NCI-H774 (cell line): ENCODE measurements at regions not wholly inside any gene's neighbourhood (a gene's known extent, or its start where the extent isn't known, plus 50 kb on each side); places are given as distances from the start of the nearest gene placed in this dataset.

Source experiments
- DNase-seq: peaks from one replicate; lab custom pipeline; 2025; lab: John Stamatoyannopoulos, UW

GRCh38 chr11:70521475-70522308 is 123.4 kb downstream of the CTTN start:
- DNase-seq: no peak

- no peak for DNase-seq
Observed at GRCh38 chr11:70522309-70522592, 123.9 kb downstream of the CTTN start.

GRCh38 chr11:70522593-70523311 is 124.4 kb downstream of the CTTN start:
- DNase-seq: peak; percentile 64

DNA sequence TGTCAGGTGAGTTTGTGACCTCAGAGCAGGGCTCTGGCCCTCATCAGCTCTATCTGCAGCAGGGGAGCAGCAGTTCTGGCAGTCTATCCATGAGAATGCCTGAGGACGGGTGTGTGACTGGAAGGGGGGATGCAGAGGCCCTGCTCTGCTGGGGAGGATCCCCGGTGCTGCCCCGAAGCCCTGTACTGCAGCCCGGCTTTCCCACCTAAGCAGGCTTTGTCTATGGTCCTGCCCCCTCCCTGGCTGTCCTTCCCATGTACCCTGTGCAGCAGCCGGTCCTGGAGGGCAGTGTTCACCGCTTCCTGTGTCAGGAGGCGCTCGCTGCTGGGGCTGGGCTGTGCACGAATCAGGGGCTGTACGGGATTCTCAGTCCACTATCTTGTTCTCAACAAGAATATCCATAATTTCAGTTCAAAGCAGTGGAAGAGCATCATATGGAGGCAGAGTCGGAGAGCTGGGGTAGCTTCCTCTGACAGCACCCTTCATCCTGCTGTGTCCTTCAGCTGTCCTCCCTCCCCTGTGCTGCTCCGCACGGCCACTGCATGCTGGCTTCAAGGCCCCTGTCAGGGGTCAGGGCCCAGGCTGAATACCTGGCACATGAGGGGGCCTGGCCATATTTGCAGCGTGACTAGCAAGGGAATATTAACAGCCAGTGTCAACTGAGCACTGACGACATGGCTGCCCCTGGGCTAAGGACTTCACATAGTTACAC is 125.2 kb downstream of the CTTN start:
- no peak for DNase-seq

- no peak for DNase-seq
Observed at GRCh38 chr11:70524096-70524922, 126.0 kb downstream of the CTTN start.

- no peak for DNase-seq
Observed at GRCh38 chr11:70525006-70525405, 126.7 kb downstream of the CTTN start.

DNA sequence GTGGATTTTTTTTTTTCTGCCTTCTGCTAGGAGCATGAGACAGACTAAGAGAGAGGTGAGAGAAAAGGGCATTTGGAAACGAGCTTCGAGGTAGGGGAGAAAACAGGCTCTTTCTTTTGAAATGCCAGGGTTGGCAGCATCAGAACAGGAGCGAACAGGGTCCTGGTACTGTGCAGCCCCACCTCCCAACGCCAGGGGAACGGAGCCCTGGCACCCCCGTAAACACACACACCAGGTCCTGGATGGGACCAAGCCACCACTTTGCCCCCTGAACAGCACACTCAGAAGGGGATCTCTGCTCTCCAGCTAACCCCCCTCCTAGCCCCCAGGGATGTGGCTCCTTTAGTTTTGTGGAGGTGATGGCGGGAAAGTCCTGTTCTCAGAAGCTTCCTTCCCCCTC is 127.1 kb downstream of the CTTN start:
- DNase-seq: no peak

DNA sequence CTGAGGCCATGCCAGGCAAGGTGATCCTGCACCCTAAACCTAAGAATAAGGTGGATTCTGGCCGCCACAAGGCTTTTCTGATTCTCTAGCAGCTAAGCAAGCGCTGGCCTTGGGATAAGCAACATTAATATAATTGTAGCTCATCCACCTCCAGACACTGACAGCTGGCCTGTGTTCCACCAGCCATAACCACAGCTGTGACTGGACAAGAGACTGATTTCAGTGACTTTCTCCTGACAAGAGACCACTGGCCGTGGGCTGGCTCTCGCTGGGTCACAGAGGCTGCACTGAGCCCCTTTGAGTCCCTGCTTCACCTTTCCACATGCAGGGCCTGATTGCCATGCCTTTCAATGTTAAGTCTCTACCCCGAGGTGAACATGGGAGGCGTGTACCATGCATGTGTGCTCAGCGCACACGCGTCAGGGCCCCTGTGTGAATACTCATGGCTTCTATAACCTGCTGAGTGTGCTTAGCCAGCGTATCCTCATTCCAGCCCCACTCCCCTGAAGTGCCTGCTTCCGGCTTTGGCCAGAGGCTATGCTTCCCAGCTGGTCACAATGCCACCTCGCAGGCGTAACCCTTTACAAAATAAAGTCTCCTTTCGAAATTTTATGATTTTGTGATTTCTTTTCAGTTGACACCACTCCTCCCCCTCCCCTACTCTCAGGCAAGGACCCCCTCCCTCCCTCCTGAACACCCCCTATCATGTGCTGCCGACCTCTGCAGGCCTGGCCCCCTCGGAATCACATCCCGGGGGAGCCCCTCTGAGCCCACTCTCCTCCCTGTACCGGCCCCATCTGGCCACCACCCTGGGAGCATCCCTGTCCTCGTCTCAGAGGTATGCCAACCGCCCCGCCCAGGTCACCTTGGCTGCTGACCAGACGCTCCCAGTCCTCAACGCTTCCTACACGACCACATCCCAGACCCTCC is 128.1 kb downstream of the CTTN start:
- DNase-seq: no peak

GRCh38 chr11:70527046-70527395 is 128.7 kb downstream of the CTTN start:
- DNase-seq: no peak

DNA sequence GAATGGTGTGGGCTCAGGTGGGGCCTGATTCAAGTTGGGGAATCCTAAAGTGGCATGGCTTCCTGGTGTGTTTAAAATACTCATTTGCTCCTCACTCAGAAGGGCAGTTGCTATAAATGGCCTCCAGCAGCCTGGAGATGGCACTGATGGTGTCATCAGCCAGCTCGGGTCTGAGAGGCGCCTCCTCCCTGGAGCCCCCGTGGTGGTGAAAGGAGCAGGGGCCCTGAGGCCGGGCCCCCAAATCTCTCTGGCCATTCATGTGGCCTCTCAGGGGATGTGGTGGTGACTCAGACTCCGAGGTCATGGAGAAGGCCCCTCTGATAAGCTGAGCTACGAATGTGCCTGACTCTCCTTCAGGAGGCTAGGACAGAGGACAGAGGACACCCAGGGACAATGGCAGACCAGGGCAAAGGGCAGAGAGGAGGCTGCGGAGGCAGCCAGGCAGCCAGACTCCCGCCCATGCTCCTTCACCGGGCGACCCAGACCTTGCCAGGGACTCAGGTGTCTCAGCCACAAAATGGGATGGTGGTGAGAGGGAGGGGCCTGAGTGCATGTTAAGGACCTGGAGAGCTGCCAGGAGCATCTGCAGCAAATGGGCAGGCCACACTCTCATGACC is 129.2 kb downstream of the CTTN start:
- DNase-seq: no peak

DNA sequence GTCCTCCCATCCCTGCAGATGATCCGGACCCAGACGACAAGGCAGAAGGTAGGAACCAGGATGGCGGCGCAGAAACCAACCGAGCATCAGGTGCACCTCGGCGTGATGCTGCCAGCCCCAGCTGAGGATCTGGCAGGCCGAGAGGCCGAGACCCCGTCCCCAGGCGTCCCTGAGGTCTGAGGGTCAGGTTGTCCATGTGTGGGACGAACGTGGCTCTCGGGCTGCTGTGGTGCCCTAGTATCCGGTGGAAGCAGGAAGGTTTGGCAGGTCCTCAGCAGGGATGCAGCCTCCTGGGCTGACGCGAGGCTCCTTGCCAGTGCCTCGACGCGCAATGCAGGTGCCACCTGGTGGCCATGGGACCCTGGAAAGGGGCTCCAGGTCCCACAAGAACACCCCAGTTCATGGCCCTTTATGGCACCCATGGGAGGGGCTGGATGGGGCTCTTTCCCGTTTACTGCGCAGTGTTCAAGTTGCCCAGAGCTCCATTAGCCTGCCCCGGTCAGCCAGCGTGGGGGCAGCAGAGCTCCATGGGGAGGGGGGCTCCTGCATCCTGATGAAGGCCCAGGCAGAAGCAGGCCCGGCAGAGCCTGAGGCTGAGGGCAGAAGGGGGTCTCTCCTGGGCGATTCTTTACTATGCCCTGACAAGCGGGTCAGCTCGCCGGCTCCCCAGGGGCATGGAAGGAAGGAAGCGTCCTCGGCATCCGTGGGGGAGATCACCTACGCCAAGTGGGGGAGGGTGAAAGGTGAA is 129.9 kb downstream of the CTTN start:
- no peak for DNase-seq

- DNase-seq: no peak
Observed at GRCh38 chr11:70528794-70529580, 130.7 kb downstream of the CTTN start.

DNA sequence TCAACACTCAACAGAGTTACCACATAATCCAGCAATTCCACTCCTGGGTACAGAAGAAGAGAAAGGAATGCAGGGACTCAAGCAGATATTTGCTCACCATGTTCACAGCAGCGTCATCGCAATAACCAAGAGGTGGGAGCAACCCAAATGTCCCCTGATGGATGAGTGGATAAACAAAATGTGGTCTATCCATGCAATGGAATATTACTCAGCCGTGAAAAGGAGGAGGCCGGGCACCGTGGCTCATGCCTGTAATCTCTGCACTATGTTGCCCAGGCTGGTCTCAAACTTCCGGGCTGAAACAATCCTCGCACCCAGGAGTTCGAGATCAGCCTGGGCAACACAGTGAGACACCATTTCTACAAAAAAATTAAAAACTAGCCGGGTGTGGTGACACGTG is 131.7 kb downstream of the CTTN start:
- no peak for DNase-seq

- DNase-seq: no peak
Observed at GRCh38 chr11:70530629-70531185, 132.4 kb downstream of the CTTN start.

DNA sequence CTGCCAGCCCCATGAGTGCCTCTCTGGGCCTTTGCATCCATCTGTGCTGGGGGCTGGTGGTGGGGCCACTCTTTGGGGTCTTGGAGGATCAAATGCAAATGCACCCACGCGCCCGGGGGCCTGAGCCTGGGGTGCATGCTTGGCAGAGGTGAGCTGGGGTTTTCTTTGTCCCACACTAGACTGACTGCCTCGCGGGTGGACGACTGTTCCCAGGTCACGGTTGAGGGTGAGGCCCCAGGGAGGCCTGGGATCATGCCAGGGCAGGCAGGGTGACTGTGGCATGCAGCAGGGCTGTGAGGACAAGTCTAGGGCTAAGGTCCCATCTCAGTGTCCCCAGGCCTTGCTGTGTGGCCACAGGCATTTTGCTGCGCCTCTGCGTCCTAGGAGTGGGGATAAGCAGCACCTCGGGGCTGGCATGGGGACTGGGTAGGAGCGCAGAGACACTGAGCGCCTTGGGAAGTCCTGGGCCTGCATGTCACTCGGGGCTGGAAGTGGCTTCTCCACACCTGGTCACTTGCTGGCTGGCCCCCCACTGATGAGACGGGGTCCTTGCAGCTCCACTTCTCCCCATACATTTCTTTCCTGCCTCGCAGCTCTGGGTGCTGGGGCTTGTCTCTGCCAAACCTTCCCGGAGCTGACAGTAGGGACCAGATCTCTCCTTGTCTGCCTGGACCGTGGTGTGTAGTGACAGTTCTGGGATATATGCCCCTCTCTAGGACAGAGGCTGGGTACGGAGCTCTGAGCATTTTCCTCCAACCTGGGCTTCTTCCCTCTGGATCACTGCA is 133.1 kb downstream of the CTTN start:
- DNase-seq: no peak

DNA sequence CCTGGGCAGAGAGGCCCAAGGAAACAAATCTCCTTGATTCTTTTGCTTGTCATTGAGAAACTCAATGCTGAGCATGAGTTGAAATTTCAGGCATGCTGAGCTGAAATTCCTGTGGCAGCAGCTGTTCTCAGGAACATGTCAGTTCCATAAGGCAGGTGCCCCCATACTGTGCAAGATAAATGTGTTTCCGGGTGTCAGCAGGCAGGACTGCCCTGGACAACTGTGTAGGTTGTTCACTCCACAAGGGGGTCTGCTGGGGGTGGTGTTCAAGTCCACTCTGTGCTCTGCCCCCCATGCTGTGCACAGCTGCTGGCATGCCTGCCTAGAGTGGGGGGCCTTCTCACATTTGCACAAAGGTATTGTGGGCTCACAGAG is 133.7 kb downstream of the CTTN start:
- no peak for DNase-seq

DNA sequence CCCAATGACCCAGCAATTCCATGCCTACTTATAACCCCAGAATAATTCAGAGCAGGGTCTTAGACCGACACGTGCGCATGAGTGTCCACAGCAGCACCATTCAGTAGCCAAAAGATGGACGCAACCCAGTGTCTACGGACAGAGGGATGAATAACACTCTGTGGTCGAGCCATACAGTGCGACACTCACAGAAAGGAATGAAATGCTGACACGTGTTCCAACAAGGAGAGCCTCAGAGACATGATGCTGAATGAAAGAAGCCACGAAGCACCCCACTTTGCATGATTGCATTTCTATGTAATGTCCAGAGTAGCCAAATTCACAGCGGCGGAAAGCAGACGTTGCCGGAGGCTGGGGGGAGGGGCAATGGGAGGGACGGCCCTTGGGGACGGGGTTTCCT is 134.4 kb downstream of the CTTN start:
- no peak for DNase-seq
